Transverse colon (tissue), 3 donors: ENCODE measurements at regions not wholly inside any gene's neighbourhood (a gene's known extent, or its start where the extent isn't known, plus 50 kb on each side); places are given as distances from the start of the nearest gene placed in this dataset.

Experiments used
- EP300 ChIP-seq: sonication (generic); formaldehyde crosslinking; IDR thresholded peaks from one replicate; pipeline ENCODE4 v1.6.1; 2017; ENCODE audit warnings: antibody characterized with exemption, low read depth
- POLR2A ChIP-seq: fragments of 450-650 bp; IDR thresholded peaks from one replicate; pipeline ENCODE4 v1.6.1; 2016; ENCODE audit warnings: antibody characterized with exemption, mild to moderate bottlenecking, moderate library complexity
- TF ChIP-seq, protein P1 (sequence below), 5 experiments: fragments of 200-600 bp in 3 of 5; fragments of 450-650 bp in 2 of 5; sonication (generic) in 3 of 5; IDR thresholded peaks; 1 replicate in 2 of 5; 2 replicates in 3 of 5; pipeline ENCODE4 v1.5.1; 2016 to 2017; ENCODE audit warnings: antibody characterized with exemption in 5 of 5, inconsistent platforms in 3 of 5, mild to moderate bottlenecking in 2 of 5, moderate library complexity in 1 of 5

DNA sequence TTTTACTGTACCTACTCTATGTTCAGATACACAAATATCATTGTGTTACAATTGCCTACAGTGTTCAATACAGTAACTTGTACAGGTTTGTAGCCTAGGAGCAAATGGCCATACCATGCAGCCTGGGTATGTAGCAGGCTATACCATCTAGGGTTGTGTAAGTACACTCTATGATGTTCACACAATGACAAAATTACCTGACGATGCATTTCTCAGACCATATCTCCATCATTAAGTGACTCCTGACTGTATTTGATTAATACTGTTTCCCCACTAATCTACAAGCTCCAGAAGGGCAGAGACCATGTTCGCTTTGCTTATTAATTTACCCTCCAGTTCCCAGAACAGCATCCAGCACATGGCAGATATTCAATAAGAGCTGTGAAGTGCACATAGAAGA, 372.2 kb downstream of the METTL4 start:
- TF ChIP-seq, protein P1, sequence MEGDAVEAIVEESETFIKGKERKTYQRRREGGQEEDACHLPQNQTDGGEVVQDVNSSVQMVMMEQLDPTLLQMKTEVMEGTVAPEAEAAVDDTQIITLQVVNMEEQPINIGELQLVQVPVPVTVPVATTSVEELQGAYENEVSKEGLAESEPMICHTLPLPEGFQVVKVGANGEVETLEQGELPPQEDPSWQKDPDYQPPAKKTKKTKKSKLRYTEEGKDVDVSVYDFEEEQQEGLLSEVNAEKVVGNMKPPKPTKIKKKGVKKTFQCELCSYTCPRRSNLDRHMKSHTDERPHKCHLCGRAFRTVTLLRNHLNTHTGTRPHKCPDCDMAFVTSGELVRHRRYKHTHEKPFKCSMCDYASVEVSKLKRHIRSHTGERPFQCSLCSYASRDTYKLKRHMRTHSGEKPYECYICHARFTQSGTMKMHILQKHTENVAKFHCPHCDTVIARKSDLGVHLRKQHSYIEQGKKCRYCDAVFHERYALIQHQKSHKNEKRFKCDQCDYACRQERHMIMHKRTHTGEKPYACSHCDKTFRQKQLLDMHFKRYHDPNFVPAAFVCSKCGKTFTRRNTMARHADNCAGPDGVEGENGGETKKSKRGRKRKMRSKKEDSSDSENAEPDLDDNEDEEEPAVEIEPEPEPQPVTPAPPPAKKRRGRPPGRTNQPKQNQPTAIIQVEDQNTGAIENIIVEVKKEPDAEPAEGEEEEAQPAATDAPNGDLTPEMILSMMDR (IDR thresholded peaks at IDR 0.05) = no peak
- TF ChIP-seq EP300 (no peak), POLR2A (no peak)
